Glomerular visceral epithelial cell (primary cell): ENCODE measurements at regions not wholly inside any gene's neighbourhood (a gene's known extent, or its start where the extent isn't known, plus 50 kb on each side); places are given as distances from the start of the nearest gene placed in this dataset.

Experiments
- DNase-seq: peaks from one replicate; pipeline ENCODE4 v3.0.0-alpha.2; 2016; ENCODE audit errors: extremely low spot score

- no peak for DNase-seq
Measured at GRCh38 chr12:70154960-70155589, 88.2 kb upstream of the CNOT2 start.

GRCh38 chr12:70157099-70157498, 86.1 kb upstream of the CNOT2 start:
- DNase-seq = no peak

GRCh38 chr12:70165450-70165849, 77.8 kb upstream of the CNOT2 start:
- no peak for DNase-seq

GRCh38 chr12:70176290-70176689, 66.9 kb upstream of the CNOT2 start:
- DNase-seq = no peak

- no peak for DNase-seq
Measured at GRCh38 chr12:70177631-70178030, 65.6 kb upstream of the CNOT2 start.

- DNase-seq = no peak
Measured at GRCh38 chr12:70178038-70178437, 65.2 kb upstream of the CNOT2 start.

- no peak for DNase-seq
Measured at GRCh38 chr12:70180130-70180529, 63.1 kb upstream of the CNOT2 start.

- DNase-seq = no peak
Measured at GRCh38 chr12:70185301-70185700, 57.9 kb upstream of the CNOT2 start.

- no peak for DNase-seq
Measured at GRCh38 chr12:70186436-70186835, 56.8 kb upstream of the CNOT2 start.

GRCh38 chr12:70190262-70191010, 52.8 kb upstream of the CNOT2 start:
- no peak for DNase-seq
